Activated CD8-positive, alpha-beta T cell treated with anti-CD3 and anti-CD28 coated beads for 36 hours (primary cell): ENCODE measurements at regions not wholly inside any gene's neighbourhood (a gene's known extent, or its start where the extent isn't known, plus 50 kb on each side); places are given as distances from the start of the nearest gene placed in this dataset.

Experiments
- ATAC-seq: fragments of 200-7000 bp; cut with Tn5 transposase; one replicate; pipeline ENCODE4 v1.10.0; 2021; ENCODE audit warnings: mild to moderate bottlenecking, moderate library complexity
- CTCF ChIA-PET: fragments of 350-600 bp; sonication (Branson Sonifier 250); formaldehyde crosslinking; loops from one replicate; lab custom pipeline; 2021; ENCODE audit warnings: antibody characterized with exemption; lab: Charles Lee
- POLR2A ChIA-PET: fragments of 350-600 bp; sonication (Branson Sonifier 250); formaldehyde crosslinking; loops from one replicate; lab custom pipeline; 2021; ENCODE audit warnings: antibody characterized with exemption; lab: Charles Lee
- DNase-seq: peaks from one replicate; pipeline ENCODE4 v3.0.0-alpha.2; 2020
- H3K27ac Mint-ChIP-seq: one replicate; pipeline ENCODE4 v1.8.0; 2021; ENCODE audit warnings: mild to moderate bottlenecking, mixed read lengths
- H3K27me3 Mint-ChIP-seq: one replicate; pipeline ENCODE4 v1.8.0; 2021; ENCODE audit warnings: mixed read lengths
- H3K36me3 Mint-ChIP-seq: one replicate; pipeline ENCODE4 v1.8.0; 2021; ENCODE audit warnings: low read depth, mixed read lengths
- H3K4me1 Mint-ChIP-seq: one replicate; pipeline ENCODE4 v1.8.0; 2021; ENCODE audit warnings: low read depth, mixed read lengths
- H3K4me3 Mint-ChIP-seq: one replicate; pipeline ENCODE4 v1.8.0; 2021; ENCODE audit warnings: mild to moderate bottlenecking, moderate library complexity, mixed read lengths
- H3K9me3 Mint-ChIP-seq: one replicate; pipeline ENCODE4 v1.8.0; 2021; ENCODE audit warnings: mixed read lengths
- intact Hi-C: fragments of 100-400 bp; cut with micrococcal nuclease; formaldehyde crosslinking; loops from one replicate; pipeline ENCODE4 v1.10.0; 2022
- TF ChIP-seq, protein P1 (sequence below): fragments of 200-600 bp; IDR thresholded peaks from one replicate; pipeline ENCODE4 v1.8.0; 2022; ENCODE audit warnings: antibody characterized with exemption, mild to moderate bottlenecking

DNA sequence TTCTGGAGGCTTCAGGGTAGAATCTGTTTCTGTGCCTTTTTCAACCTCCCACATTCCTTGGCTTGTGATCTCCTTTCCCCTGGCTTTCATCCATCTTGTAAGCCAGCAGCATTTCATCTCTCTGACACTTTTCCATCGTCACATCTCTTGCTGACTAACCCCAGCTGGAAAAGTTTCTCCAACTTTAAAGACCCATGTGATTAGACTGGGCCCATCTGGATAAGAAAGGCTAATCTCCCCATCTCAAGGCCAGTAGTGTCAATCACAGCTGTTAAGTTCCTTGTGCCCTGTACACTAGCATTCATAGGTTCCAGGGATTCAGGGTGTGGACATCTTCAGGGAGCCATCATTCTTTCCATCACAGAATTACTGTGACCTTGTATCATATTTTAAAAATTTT lies 452.1 kb downstream of the TTLL7 start:
- H3K4me1 Mint-ChIP-seq: peaks cover 2% of the 10 kb centered on the region
- no peak overlapping the region for H3K27ac Mint-ChIP-seq
- ATAC-seq (no peak), DNase-seq (no peak)
- POLR2A ChIA-PET: no interaction called here
- no peaks in the 10 kb centered on the region for H3K27me3 Mint-ChIP-seq
- CTCF ChIA-PET: no interaction called here
- no peaks in the 10 kb centered on the region for H3K9me3 Mint-ChIP-seq
- no peak overlapping the region for H3K4me3 Mint-ChIP-seq
- H3K36me3 Mint-ChIP-seq: no peaks in the 10 kb centered on the region
- intact Hi-C loops: no loop called here
- TF ChIP-seq, protein P1, sequence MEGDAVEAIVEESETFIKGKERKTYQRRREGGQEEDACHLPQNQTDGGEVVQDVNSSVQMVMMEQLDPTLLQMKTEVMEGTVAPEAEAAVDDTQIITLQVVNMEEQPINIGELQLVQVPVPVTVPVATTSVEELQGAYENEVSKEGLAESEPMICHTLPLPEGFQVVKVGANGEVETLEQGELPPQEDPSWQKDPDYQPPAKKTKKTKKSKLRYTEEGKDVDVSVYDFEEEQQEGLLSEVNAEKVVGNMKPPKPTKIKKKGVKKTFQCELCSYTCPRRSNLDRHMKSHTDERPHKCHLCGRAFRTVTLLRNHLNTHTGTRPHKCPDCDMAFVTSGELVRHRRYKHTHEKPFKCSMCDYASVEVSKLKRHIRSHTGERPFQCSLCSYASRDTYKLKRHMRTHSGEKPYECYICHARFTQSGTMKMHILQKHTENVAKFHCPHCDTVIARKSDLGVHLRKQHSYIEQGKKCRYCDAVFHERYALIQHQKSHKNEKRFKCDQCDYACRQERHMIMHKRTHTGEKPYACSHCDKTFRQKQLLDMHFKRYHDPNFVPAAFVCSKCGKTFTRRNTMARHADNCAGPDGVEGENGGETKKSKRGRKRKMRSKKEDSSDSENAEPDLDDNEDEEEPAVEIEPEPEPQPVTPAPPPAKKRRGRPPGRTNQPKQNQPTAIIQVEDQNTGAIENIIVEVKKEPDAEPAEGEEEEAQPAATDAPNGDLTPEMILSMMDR: no peak

DNA sequence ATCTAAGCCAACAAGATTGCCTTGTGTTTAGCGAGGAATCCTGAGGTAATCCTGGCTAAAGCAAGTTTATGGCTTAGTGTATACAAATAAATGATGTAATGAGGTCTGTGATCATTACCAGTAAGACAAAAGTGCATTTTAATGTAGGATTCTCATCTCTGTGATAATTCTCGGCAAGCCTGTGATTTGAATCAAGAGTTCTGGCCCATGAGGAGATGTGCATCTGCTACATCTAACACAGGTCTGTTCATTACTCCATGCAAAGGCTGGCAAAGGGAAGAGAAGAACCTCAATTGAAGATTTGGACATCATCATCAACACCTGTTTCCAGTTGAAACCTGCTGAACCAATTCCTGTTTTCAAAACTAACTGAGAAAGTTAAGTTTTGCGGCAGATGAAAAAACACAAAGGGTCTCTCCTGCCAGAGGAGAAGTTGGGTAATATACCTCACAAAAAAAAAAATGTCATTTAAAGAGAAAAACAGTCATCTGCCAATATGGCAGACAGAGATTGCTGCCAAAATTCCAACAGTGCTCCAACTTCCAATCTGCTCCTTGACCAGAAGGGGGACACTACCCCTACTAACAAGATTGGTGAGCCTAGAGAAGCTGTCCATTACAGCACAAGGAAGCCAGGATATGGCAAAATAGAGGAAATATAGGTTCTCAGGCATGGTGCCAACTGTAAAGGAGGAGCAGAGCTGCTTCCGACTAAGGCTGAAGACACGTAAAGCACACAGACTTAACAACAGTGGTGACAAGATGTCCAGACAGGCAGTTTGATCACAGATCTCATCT lies 453.7 kb downstream of the TTLL7 start:
- Mint-ChIP-seq H3K27ac (no peak overlapping the region), H3K9me3 (no peaks in the 10 kb centered on the region), H3K36me3 (no peaks in the 10 kb centered on the region), H3K4me1 (peaks cover 2% of the 10 kb centered on the region), H3K4me3 (no peak overlapping the region), H3K27me3 (no peaks in the 10 kb centered on the region)
- POLR2A ChIA-PET: interaction anchor here (0.7 kb wide), 1 partner anchor 9 kb away, joined by 3 read pairs; no protein-coding TSS in a partner anchor
- CTCF ChIA-PET: interaction anchor here (0.7 kb wide), 1 partner anchor 218 kb away, joined by 5 read pairs; no protein-coding TSS in a partner anchor
- TF ChIP-seq, protein P1: no peak
- DNase-seq (no peak), ATAC-seq (no peak)
- intact Hi-C loops: no loop called here

DNA sequence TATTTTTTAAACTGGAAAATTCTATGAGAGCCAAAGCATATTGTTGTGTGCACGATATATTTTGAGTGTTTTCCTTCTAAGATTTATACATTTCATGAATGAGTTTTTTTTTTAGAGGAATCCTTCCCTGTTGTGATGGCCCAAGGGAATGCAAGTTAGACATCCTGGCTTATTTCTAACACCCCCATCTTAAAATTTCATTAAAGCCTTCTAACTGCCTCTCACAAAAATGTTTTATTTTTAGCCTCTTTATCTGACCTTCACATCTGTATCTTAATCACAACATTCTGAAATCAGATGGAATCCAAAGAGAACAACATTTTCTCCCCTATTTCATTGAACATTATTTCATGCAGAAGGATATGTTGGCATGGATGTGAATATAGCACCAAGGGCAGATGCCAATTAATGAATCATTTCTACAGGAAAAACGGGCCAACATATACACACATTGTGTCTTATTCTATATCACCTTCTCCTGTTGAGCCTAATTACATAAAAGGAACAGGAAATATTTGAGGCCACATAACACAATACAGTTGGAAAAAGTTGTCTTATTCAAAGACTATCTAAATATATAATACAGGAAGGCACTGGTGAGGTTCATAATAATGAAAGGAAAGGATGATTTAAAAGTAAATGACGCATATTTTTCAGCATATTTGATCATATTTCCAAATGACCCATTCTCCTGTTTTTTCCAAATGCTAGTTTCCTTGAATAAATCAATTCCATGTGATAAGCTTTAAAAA lies 455.5 kb downstream of the TTLL7 start:
- ATAC-seq (no peak), DNase-seq (no peak)
- no peaks in the 10 kb centered on the region for H3K9me3 Mint-ChIP-seq
- peaks cover 2% of the 10 kb centered on the region for H3K4me1 Mint-ChIP-seq
- TF ChIP-seq, protein P1: no peak
- CTCF ChIA-PET: no interaction called here
- H3K27me3 Mint-ChIP-seq: no peaks in the 10 kb centered on the region
- H3K27ac Mint-ChIP-seq: no peak overlapping the region
- POLR2A ChIA-PET: no interaction called here
- H3K4me3 Mint-ChIP-seq: no peak overlapping the region
- no peaks in the 10 kb centered on the region for H3K36me3 Mint-ChIP-seq
- intact Hi-C loops: no loop called here

DNA sequence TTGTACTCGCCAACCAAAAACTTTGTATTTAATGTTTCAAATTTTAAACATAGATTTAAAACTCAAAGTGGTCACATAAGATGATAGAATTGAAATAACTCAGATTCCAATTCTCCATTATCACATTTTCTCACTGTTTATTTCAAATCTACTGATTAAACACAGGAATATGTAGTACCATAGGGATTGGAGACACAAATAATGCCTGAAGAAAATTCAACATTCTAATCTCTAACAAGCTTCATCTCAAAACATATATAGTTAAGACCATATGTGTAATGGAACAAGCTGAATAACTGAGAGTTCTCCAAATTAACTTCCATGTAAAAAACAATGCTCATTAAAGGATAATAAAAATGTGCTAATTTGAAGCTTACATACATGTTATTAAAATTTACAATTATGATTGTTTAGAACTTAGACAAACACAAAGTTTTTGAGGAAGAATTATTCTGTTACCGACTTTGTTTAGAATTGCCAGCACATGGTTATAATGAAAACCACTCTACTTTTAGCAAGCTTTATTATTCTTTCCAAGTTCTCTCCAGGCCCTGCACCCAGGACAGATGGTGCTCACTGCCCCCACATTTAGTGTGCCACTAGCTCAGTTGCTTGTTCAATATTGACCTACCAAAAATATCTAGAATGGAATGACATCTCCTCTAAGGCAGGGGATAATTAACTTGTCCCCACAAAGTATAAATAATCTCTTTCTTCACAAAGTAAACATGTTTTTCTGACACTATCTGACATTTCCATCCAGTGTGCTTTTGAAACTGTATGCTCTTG lies 467.2 kb downstream of the TTLL7 start:
- no peak overlapping the region for H3K27ac Mint-ChIP-seq
- H3K9me3 Mint-ChIP-seq: peaks cover 5% of the 10 kb centered on the region
- no peaks in the 10 kb centered on the region for H3K4me1 Mint-ChIP-seq
- ATAC-seq (no peak), DNase-seq (no peak)
- no peak overlapping the region for H3K4me3 Mint-ChIP-seq
- ChIA-PET POLR2A (interaction anchor here (0.7 kb wide), 1 partner anchor 23 kb away, joined by 3 read pairs; no protein-coding TSS in a partner anchor), CTCF (no interaction called here)
- no peaks in the 10 kb centered on the region for H3K36me3 Mint-ChIP-seq
- TF ChIP-seq, protein P1: no peak
- H3K27me3 Mint-ChIP-seq: no peaks in the 10 kb centered on the region
- intact Hi-C loops: no loop called here
